Thyroid gland (tissue), 4 donors: ENCODE measurements at regions not wholly inside any gene's neighbourhood (a gene's known extent, or its start where the extent isn't known, plus 50 kb on each side); places are given as distances from the start of the nearest gene placed in this dataset.

Source experiments
- CTCF ChIP-seq, 6 experiments: fragments of 200-600 bp in 3 of 6; fragments of 450-650 bp in 3 of 6; sonication (generic) in 3 of 6; IDR thresholded peaks; one replicate each; pipeline ENCODE4 v1.5.1; 2016 to 2019; ENCODE audit warnings: antibody characterized with exemption in 6 of 6, mild to moderate bottlenecking in 2 of 6, inconsistent platforms in 1 of 6, moderate library complexity in 1 of 6
- POLR2A ChIP-seq, 2 donors: fragments of 450-650 bp; IDR thresholded peaks; one replicate each; pipeline ENCODE4 v1.6.1; 2017; ENCODE audit warnings: antibody characterized with exemption in 2 of 2, mild to moderate bottlenecking in 2 of 2, moderate library complexity in 1 of 2

- TF ChIP-seq POLR2A (IDR thresholded peaks at IDR 0.05), result no peak
- TF ChIP-seq CTCF (IDR thresholded peaks at IDR 0.05), result no peak
Measured at GRCh38 chr11:80441821-80442220, 1001.0 kb upstream of the TENM4 start.
